HPDE6-E6E7 (cell line): ENCODE measurements at regions not wholly inside any gene's neighbourhood (a gene's known extent, or its start where the extent isn't known, plus 50 kb on each side); places are given as distances from the start of the nearest gene placed in this dataset.

Experiments used
- DNase-seq: peaks from one replicate; pipeline ENCODE4 v3.0.0; 2011; ENCODE audit warnings: missing footprints; ENCODE audit errors: extremely low spot score

DNA sequence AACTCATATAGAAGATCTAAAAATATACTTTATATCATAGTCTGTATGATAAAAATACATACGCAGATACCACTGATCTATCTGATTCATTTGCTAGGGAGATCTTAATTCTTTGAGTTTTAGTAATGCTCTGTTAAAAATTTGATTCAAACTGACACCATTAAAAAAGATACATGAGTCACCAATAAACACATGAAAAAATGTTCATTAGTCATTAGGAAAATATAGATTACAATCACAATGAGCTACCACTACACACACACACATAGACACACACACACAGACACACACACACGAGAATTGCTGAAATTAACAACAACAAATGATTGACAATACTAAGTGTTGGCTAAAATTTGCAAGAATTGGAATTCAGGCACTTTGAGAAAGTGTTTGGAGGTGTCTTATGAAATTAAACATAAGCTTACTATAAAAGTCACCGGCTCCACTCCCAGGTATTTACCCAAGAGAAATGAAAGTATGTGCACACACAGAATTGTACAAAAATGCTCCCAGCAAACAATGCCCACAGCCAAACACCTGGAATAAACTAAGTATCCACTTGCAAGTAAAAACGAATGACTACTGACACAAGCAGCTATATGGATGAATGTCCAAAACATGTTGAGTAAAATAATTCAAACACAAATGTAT is 117.7 kb upstream of the GGTLC1 start:
- DNase-seq = no peak

DNA sequence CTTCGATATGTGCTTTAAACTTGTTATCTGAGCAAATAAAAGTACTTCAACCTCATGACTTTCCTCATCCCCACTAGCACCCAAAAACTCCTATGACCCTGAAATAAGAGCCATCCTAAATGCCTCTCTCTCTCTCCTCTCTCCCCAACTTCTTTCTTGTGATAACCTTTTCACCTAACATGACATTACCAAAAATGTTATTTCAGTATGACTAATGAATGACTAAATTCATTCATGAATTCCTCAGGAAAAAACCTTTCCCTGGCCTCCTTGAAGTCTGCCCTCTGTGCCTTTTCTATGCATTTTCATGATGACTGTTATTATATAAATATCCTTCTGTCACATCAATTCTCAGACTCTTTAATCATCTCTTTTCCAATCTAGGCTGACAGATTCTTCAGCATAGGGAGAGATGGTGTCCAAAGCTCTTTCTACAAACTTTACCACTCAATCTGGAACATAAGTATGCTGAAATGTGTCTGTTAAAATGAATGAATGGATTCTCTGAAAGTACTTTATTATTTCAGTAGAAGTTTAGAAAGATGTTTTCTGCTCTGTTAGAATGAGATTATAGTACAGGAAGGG is 114.3 kb upstream of the GGTLC1 start:
- DNase-seq = no peak

DNA sequence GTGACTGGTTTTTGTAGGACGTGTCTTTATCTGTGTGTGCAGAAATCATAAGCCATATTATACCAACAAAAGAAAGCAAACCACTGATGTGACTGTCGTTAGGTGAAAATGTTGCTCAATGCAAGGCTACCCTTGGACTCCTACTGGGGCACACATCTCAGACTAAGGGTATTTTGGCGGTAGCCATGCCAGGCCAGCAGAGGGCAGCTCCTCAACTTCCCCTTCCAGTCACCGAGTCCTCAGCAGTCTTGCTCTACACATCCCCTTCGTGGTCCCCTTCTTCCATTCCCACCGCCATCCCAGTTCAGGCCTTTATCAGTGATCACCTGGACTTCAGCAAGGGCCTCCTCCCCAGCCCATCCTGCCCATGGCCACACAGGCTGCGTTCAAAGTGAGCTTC is 113.7 kb upstream of the GGTLC1 start:
- DNase-seq = no peak

DNA sequence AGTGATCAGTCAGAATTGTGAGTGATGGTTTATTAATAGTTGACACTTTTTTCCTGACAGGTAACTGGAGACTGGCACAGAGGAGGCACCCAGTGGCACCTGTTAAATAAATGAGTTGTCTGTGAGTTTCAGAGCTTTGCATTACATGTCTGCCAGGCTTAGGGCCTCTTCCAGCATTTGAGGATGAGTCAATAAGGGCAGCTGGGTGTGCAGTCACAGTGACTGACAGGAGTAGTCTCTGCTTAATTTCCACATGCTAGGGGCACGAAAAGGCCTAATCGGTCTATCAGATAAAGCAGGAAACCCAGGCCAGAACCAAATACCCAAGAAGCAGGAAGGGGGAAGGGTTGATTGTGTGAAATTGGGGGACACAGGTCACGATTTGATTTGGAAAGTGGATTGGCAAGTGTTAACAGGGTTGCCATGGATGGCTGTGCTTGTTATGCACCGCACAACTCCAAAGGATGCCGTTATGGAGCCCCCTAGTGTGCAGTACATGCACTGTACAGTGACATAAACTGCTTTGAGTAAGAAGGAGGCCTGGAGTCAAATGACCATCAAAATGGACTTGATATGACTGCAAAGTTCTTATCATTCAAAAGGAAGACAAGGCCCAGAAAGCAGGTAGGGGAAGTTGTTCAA is 111.9 kb upstream of the GGTLC1 start:
- DNase-seq = no peak

DNA sequence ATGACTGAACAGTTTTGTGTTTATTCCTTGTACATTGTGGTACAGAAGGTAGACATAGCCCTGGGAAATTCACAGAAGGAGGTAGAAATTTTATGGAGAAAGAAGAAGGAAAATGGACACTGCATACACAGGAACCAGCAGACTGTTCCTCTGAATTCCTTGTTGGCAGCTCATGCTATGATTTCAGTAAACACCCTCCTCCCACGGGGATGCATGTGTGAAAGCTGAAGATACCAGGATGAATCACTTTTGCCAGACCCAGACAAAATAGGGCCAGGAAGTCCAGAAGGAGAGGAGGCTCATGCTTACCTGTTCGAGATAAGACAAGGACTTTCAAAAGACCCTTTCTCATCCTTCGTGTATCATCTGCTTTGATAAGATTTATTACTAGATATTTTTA is 110.3 kb upstream of the GGTLC1 start:
- DNase-seq = no peak

DNA sequence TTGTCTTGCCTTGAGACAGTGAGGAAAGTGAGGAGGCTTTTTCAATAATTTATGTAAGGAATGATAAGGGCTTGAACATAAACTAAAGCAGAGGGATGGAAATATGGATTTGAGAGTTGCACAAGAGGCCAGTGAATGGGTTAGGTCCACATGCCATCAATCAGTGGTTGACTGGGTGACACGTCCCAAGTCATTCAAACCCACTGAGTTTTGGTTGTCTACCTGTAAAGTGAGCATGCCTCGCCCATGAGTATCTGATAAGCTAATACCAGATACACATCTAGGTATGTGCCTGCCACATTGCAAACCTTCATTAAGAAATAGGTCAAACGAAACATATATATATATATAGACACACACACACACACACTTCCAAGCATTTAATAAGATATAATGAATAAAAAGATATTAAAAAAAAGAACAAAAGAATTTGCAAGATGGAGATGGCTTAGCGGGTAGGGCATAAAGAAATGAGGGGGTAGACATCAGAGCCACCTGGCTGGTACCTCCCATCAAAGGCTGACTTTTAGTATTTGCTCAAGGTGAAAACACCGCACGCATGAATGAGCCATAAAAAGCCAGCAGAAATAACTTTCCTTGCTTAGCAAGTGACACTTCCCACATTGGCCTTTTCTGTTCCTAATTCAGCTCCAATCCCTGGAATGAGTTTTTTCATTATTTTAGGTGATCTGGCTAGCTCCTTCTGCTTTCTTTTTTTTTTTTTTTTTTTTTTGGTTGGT is 109.1 kb upstream of the GGTLC1 start:
- no peak for DNase-seq

DNA sequence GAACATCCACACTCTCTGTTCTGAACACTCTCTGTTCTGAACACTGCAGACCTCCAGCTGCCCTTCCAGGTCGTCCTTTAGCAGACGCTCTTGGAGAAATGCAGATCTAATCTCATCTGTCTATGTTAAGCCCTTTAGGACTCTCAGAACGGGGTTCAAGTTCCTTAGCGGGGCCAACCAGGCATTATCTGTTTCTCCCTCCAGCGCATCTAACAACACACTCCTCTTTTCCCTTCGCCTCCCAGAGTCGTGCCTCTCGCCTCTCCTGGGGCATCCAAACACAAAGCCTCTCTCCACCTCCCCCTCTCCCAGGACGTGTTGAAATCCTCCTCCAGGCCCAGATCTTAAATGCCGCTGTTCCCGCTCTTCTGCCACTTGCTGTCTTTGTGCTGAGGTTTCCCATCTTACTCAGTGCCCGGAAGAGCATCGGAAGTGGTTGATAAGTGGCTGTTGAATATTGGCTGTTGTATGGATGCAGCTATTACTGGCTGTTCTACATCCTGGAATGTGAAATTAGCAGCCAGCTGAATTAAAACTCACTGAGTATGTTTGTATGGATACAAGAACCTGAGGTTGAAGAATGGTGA is 108.4 kb upstream of the GGTLC1 start:
- no peak for DNase-seq

DNA sequence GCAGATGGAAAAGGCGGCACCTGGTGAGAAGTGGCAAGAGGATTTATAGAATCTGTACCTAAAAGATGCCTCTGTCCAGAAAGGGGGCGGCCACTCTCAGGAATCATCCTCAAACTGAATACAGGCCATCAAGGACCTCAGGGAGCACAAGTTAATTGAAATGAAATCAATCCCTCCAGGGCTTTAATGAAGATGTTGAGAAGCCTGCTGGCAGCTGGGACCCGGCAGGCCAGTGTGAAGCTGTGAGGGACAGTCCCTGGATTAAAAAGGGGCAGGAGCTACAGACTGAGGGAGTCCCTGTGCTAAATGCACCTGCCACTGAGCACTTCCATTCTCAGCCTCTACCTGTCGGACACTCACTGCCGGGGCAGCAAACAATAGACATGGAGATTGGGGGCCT is 107.7 kb upstream of the GGTLC1 start:
- DNase-seq = no peak

DNA sequence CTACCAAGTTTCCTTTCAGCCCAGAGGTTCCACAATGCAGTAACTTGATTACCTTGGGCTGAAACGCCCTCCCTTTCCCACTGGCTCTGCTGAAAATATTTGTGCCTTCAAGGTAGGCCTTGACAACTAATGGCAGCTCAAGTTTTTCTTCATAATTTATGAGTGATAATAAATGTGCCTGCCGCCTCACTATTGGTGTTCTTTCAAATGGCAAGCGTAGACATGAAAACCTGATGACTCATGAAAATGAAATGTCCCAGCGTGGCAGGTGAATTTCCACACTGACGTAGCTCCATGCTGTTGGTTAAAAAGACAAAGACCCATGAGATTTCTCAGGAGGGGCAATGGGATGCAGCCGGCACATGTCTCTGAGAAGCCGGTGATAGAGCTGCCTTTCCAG is 107.2 kb upstream of the GGTLC1 start:
- DNase-seq = peak; percentile 31

DNA sequence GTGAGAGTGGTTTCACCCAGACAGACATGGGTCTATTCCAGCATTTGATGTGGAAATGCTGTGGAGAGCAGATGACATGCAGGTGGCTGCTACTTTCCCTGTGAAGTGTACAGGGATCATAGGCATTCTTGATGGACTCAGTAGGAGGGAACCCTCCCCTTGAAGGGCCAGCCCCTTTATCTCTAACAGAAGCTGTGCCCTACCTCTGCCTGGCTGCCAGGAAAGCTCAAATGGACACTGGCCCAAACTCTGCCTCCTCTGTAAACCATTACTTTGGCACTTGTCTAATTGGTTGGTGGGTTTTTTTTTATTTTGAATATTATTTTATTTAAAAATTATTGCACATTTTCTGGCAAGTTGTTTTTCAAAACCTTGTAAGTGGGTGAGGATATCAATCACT is 106.7 kb upstream of the GGTLC1 start:
- no peak for DNase-seq

DNA sequence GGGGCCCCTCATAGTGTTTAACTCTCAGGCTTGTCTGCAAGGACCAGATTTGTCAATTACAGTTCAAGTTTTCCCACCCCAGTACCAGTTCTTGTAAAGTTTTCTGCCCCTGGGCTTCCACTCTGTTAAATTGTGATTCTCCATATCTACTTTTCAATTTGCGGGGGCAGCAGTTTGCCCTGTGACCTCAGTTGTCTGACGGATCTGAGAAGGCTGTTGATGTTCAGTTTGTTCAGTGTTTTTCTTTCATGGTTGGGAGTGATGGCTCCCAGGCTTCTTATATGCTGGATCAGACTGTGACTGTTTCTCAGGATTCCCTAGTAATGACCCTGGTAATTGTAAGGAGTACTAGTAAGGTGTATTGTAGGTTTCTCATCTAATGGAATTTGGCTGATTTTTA is 101.0 kb upstream of the GGTLC1 start:
- no peak for DNase-seq

DNA sequence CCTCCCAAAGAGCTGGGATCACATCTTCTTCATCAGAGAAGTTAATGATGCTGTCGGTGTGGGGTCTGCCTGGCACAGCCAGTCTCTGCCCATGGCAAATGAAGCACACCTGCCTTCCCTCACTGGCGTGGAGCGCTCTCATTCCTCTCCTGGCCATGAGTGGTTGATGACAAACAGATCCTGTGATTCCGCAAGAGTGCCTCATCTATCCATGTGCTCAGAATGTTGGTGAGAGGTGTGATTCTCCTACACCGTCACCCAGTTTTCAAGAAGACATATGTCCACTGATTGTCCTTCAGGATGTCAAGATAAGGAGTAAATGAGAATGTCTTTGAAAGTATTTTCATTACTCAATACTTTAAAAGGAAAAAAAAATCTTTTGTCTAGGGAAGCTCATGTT is 97.5 kb upstream of the GGTLC1 start:
- no peak for DNase-seq

DNA sequence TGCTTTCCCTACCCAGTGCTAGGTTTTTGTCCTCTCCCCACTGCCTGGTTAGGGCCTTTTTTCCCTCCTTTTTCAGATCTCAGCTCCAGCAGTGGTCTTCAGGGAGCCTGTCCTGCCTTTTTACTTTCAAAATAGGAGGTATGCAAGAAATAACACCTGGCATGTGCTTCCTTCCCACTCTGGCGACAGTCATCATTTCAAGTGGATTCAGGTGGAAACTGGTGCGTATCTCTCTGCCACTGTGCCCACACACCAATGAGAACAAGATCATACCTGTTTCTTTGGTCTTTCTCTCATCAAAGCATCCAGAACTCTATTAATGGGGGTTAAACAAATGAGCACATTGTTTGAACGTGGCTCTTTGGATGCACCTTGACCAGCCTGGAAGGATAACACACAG is 95.7 kb upstream of the GGTLC1 start:
- DNase-seq = no peak

DNA sequence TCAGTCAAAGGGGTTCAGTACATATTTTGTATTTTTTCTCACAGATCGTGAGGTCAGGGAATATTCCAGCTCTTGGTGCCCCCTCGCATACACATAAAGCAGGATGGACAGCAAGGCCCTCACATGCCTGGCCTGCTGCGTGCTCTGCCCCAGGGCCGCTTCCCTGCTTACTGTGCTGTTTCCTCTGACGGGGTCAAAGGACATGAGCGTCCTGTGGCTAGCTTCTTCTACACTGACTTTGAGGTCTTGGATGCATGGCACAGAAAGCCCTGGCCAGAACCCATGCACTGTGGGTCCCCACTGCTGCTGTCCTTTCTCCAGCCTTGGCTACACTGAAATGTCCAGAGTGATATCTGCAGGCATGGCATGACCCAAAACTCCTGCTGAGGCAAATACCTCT is 92.5 kb upstream of the GGTLC1 start:
- DNase-seq = no peak

DNA sequence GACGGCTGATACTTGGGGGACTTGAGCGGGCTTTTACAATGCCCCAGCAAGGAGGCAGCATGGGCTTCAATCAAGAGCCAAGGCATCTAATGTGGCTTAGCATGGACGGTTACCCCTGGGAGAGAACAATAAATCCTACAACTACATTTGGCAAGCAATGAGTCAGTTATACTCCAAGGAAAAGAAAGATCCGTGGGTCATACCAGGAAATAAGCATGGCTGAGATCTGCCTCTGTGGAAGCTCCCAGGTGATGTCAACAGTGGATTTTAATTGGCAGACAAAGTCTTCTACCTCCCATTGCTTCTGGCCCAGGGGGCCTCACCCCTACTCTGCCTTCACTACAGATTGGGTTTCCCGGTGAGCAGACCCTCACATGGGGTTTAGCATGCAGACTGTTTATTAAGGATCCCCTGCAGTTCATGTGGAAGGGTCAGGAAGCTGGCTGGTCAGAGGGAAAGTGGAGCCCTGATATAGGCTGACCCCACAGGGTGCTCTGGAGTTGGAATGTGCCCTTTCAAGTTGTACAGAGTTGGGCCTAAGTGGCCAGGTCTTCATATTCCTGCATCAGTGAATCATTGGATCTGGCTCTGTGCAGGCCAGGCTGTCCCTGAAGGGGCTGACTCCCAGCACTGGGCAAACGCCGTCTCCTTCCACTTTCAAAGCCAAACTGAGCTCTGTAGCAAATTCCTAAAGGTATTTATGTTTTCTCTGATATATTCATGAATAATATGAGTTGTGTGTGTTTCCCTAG is 91.3 kb upstream of the GGTLC1 start:
- no peak for DNase-seq

DNA sequence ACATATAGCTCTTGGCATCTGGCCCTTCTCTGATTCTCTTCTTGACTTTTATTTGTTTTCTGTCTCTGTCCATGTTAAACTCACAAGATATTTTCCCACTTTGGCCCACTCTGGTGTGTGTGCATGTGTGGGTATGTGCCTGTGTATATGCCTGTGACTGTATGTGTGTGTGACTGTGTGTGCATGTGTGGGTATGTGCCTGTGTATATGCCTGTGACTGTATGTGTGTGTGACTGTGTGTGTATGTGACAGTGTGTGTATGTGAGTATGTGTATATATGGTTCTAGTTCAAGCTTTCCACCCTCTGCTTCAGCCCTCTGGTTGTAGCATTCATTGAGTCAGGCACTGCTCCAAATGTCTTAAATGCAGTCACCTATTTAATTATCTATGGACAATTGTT is 88.6 kb upstream of the GGTLC1 start:
- no peak for DNase-seq

DNA sequence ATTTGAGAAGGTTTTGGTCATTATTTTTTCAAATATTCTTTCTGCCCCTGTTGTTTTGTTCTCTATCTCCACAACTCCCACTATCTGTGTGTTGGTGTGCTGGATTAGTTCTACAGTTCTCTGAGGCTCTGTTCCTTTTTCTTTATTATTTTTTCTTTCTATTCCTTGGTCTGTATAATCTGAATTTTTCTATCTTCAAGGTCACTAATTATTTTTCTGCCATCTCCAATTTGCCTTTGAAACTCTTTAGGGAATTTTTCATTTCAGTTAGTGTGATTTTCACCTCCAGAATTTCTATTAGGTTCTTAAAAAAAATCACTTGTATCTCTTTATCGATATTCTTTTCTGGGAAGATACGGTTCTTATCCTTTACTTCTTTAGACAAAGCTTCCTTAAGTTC is 82.1 kb upstream of the GGTLC1 start:
- DNase-seq = no peak

DNA sequence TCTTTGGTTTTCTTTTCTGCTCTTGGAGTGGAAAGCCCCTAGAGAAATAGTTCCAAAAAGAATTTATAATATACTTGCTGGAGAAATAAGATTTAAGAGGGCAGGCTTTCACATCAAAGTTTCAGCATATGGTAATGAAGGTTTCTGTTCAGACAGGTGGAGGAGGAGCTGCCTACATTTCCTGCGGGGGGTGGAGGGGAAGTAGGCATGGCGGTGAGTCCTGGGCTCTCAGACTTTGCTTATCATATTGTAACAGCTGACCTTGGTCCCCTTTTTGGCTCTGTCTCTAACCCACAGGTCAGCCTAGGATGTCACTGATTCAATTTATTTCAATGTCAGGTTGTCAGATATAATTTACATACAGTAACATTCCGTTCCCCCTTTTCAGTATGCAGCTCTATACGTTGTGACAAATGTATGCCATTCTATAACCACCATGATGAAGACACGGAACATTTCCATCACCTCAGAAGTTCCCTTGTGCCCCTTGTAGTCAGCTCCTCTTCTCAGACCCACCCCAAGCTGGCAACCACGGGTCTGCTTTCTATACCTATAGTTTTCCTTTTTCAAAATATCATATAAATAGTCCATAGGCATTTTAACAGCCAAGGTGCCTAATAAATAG is 77.6 kb upstream of the GGTLC1 start:
- DNase-seq = no peak

DNA sequence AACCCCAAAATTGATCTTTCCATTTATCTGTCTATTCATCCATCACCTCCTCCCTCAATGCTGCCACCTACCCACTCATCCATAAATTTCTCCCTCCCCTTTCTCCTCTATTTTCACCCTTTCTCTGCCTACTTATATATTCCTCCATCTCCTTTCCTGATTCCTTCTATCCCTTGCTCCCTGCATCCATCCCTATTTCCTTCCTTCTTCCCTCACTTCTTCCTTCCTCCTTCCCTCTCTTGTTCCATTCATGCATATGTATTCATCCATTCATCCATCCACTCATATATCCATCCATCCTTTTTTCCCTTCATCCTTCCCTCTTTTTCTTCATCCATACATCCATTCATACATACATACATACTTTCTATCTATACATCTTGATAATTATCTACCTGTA is 76.3 kb upstream of the GGTLC1 start:
- no peak for DNase-seq

DNA sequence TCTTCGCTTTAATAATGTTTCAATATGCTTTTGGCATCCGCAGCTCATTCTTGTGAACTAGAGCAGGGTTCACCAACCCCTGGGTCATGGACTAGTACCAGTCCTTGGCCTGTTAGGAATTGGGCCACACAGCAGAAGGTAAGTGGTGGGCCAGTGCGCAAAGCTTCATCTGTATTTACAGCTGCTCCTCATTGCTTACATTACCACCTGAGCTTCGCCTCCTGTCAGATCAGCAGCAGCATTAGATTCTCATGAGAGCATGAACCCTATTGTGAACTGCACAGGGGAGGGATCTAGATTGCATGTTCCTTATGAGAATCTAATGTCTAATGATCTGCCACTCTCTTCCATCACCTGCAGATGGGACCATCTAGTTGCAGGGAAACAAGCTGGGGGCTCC is 75.5 kb upstream of the GGTLC1 start:
- DNase-seq = no peak

DNA sequence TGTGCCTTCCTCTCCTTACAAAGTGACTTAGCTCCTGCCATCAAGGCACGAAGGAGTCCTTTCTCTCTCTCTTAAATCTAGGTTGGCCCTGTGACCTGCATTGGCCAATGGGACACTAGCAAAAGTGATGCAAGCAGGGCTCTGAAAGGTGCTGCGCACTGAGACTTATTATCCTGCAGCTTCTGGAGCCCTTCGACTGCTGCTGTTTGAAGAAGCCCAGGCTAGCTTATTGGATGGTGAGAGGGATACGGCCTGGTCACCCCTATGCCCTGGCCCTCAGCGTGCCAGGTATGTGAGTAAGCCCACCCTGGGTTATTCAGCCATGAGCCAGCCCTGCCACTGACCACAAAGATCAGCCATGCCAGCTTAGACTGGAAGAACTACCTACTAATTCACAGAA is 74.5 kb upstream of the GGTLC1 start:
- no peak for DNase-seq
